Endothelial cell of umbilical vein (primary cell): ENCODE measurements at regions not wholly inside any gene's neighbourhood (a gene's known extent, or its start where the extent isn't known, plus 50 kb on each side); places are given as distances from the start of the nearest gene placed in this dataset.

ENCODE experiments used
- BruUV-seq: library from RNA; stranded (reverse); fragments of 400-500 nt; replicated peaks from 2 replicates; lab custom pipeline; 2021; lab: Mats Ljungman, UMichigan
- CTCF ChIA-PET: fragments of 300-600, 350-600 bp; sonication (Branson Sonifier 250); formaldehyde crosslinking; loops from one replicate; lab custom pipeline; 2021; ENCODE audit warnings: antibody characterized with exemption, inconsistent platforms; lab: Charles Lee
- POLR2A ChIA-PET: fragments of 300-600, 350-600 bp; sonication (Branson Sonifier 250); formaldehyde crosslinking; loops from one replicate; lab custom pipeline; 2021; ENCODE audit warnings: antibody characterized with exemption, inconsistent platforms; lab: Charles Lee
- DNase-seq: peaks from one replicate; pipeline ENCODE4 v3.0.0-alpha.2; 2011; ENCODE audit warnings: low read depth, low spot score
- FAIRE-seq: peaks from 2 replicates; lab custom pipeline; 2011; peaks lifted over from hg19 to GRCh38; lab: Jason Lieb, UNC
- H2AFZ ChIP-seq: 2 replicates; pipeline ENCODE4 v1.6.0; 2012; ENCODE audit warnings: low read depth, low read length, control low read depth, inconsistent platforms
- H3K27ac ChIP-seq: 2 replicates; pipeline ENCODE4 v1.5.1; 2011; ENCODE audit warnings: low read depth, mild to moderate bottlenecking, control low read depth, low read length, moderate library complexity; ENCODE audit not compliant: insufficient read depth
- H3K27me3 ChIP-seq, 2 experiments: 2 replicates each; pipeline versions ENCODE4 v1.6.0 to v1.6.1; 2011; ENCODE audit warnings: low read length in 2 of 2, mixed read lengths in 1 of 2; ENCODE audit not compliant: control insufficient read depth in 2 of 2, insufficient read depth in 2 of 2
- H3K36me3 ChIP-seq, 2 experiments: 2 replicates in 1 of 2; 3 replicates in 1 of 2; pipeline ENCODE4 v1.5.1; 2011; ENCODE audit warnings: low read length in 2 of 2, mild to moderate bottlenecking in 1 of 2, moderate library complexity in 1 of 2; ENCODE audit not compliant: control insufficient read depth in 2 of 2, insufficient read depth in 2 of 2; ENCODE audit errors: extremely low read depth in 1 of 2
- H3K4me1 ChIP-seq: 3 replicates; pipeline ENCODE4 v1.5.1; 2011; ENCODE audit warnings: mild to moderate bottlenecking, low read length; ENCODE audit not compliant: control insufficient read depth, insufficient read depth; ENCODE audit errors: extremely low read depth
- H3K4me2 ChIP-seq: 2 replicates; pipeline ENCODE4 v1.6.1; 2011; ENCODE audit warnings: low read length, control low read depth, mixed read lengths; ENCODE audit not compliant: insufficient read depth
- H3K4me3 ChIP-seq, 3 experiments: fragments of 200-600 bp in 1 of 3; sonication (generic), shearing (Covaris generic) in 1 of 3; replicated peaks in 1 of 3; 2 replicates each; pipeline ENCODE4 v1.5.1; 2011 to 2016; ENCODE audit warnings: control low read depth in 3 of 3, low read length in 3 of 3, mild to moderate bottlenecking in 2 of 3, inconsistent platforms in 1 of 3, low read depth in 1 of 3, moderate library complexity in 1 of 3; ENCODE audit not compliant: insufficient read depth in 1 of 3
- H3K79me2 ChIP-seq: 2 replicates; pipeline ENCODE4 v1.6.0; 2012; ENCODE audit warnings: low read length, inconsistent platforms; ENCODE audit not compliant: control insufficient read depth, insufficient read depth
- H3K9ac ChIP-seq: replicated peaks from 2 replicates; pipeline ENCODE3; 2011; ENCODE audit warnings: low read length, control low read depth; ENCODE audit not compliant: insufficient read depth; ENCODE audit errors: extremely low read depth
- H3K9me1 ChIP-seq: replicated peaks from 3 replicates; pipeline ENCODE4 v1.6.0; 2011; ENCODE audit warnings: mild to moderate bottlenecking, low read length; ENCODE audit not compliant: control insufficient read depth, insufficient read depth; ENCODE audit errors: extremely low read depth
- H3K9me3 ChIP-seq: replicated peaks from 2 replicates; pipeline ENCODE4 v1.5.1; 2012; ENCODE audit warnings: low read length, inconsistent platforms; ENCODE audit not compliant: control insufficient read depth, insufficient read depth
- H4K20me1 ChIP-seq: replicated peaks from 2 replicates; pipeline ENCODE3; 2011; ENCODE audit warnings: mild to moderate bottlenecking, low read length; ENCODE audit not compliant: control insufficient read depth, insufficient read depth; ENCODE audit errors: extremely low read depth
- CTCF ChIP-seq, 2 donors: IDR thresholded peaks; 1 replicate in 1 of 2; 2 replicates in 1 of 2; pipeline ENCODE4 v1.5.1; 2011; ENCODE audit warnings: low read length in 2 of 2, mild to moderate bottlenecking in 2 of 2, moderate library complexity in 2 of 2, control low read depth in 1 of 2, inconsistent platforms in 1 of 2, low read depth in 1 of 2; ENCODE audit not compliant: insufficient read depth in 1 of 2; ENCODE audit errors: extremely low read depth in 1 of 2
- EZH2 ChIP-seq: IDR thresholded peaks from 2 replicates; pipeline ENCODE4 v1.6.1; 2012; ENCODE audit warnings: borderline replicate concordance, low read depth, mild to moderate bottlenecking, moderate library complexity, low read length, inconsistent platforms; ENCODE audit not compliant: severe bottlenecking
- FOS ChIP-seq: IDR thresholded peaks from 2 replicates; pipeline ENCODE4 v1.6.1; 2011; ENCODE audit warnings: mild to moderate bottlenecking, low read length, moderate library complexity, borderline replicate concordance; ENCODE audit not compliant: insufficient read depth
- GATA2 ChIP-seq: IDR thresholded peaks from 2 replicates; pipeline ENCODE4 v1.7.0; 2011; ENCODE audit warnings: low read depth, mild to moderate bottlenecking, moderate library complexity, mixed read lengths, low read length; ENCODE audit not compliant: insufficient read length, insufficient read depth
- JUN ChIP-seq: IDR thresholded peaks from 2 replicates; pipeline ENCODE4 v1.6.1; 2011; ENCODE audit warnings: borderline replicate concordance, low read depth; ENCODE audit not compliant: insufficient read length, insufficient read depth
- MAX ChIP-seq: IDR thresholded peaks from 2 replicates; pipeline ENCODE4 v1.6.1; 2011; ENCODE audit not compliant: insufficient read depth, insufficient read length
- MYC ChIP-seq: IDR thresholded peaks from one replicate; pipeline ENCODE4 v1.6.1; 2011; ENCODE audit warnings: mild to moderate bottlenecking, low read depth, low read length
- POLR2A ChIP-seq: IDR thresholded peaks from 2 replicates; pipeline ENCODE4 v1.6.1; 2012; ENCODE audit warnings: low read depth, mild to moderate bottlenecking, control low read depth, low read length
- POLR2AphosphoS5 ChIP-seq: IDR thresholded peaks from 2 replicates; pipeline ENCODE4 v1.6.1; 2012; ENCODE audit warnings: low read depth, mild to moderate bottlenecking, control low read depth, low read length, moderate library complexity; ENCODE audit not compliant: insufficient read depth
- dilution Hi-C: fragments of 300-500 bp; cut with MboI; formaldehyde crosslinking; loops from one replicate; pipeline ENCODE4 v1.15.0; 2019; ENCODE audit warnings: low sequenced_read_pairs; ENCODE audit not compliant: extremely low pct_ligation_motif_present
- intact Hi-C: fragments of 100-400 bp; cut with micrococcal nuclease; formaldehyde crosslinking; loops from one replicate; pipeline ENCODE4 v1.10.0; 2022

GRCh38 chr13:59038824-59039223 is 1124.9 kb downstream of the DIAPH3 start:
- H3K4me2 ChIP-seq = no peak overlapping the region
- H3K9ac ChIP-seq = no peak overlapping the region
- dilution Hi-C loops = no loop called here
- DNase-seq (no peak), FAIRE-seq (no peak)
- ChIA-PET POLR2A (no interaction called here), CTCF (interaction anchor here (1.8 kb wide), 1 partner anchor 8 kb away, joined by 4 read pairs; no protein-coding TSS in a partner anchor)
- no peak overlapping the region for H3K4me3 ChIP-seq
- H4K20me1 ChIP-seq = no peaks in the 10 kb centered on the region
- no peaks in the 10 kb centered on the region for H3K9me1 ChIP-seq
- no peaks in the 10 kb centered on the region for H3K27me3 ChIP-seq
- BruUV-seq = no TSS peak
- no peaks in the 10 kb centered on the region for H3K79me2 ChIP-seq
- no peaks in the 10 kb centered on the region for H3K36me3 ChIP-seq
- H2AFZ ChIP-seq = no peak overlapping the region
- H3K9me3 ChIP-seq = no peaks in the 10 kb centered on the region
- no peak for TF ChIP-seq CTCF (IDR thresholded peaks at IDR 0.05; ENCODE audit: extremely low read depth in 1 of 2, insufficient read depth in 1 of 2, low read depth in 1 of 2, low read length in 2 of 2)
- intact Hi-C loops = no loop called here
- no peak overlapping the region for H3K27ac ChIP-seq
- no peaks in the 10 kb centered on the region for H3K4me1 ChIP-seq

GRCh38 chr13:59043016-59043415 is 1120.7 kb downstream of the DIAPH3 start:
- H3K27me3 ChIP-seq = no peaks in the 10 kb centered on the region
- no peak overlapping the region for H3K4me3 ChIP-seq
- intact Hi-C loops = no loop called here
- H3K4me2 ChIP-seq = no peak overlapping the region
- H3K36me3 ChIP-seq = no peaks in the 10 kb centered on the region
- FAIRE-seq (no peak), DNase-seq (no peak)
- BruUV-seq = no TSS peak
- H3K79me2 ChIP-seq = no peaks in the 10 kb centered on the region
- POLR2A ChIA-PET = interaction anchor here (0.5 kb wide), 1 partner anchor 10 kb away, joined by 3 read pairs; no protein-coding TSS in a partner anchor
- dilution Hi-C loops = no loop called here
- no peaks in the 10 kb centered on the region for H3K9me1 ChIP-seq
- no peak overlapping the region for H3K9ac ChIP-seq
- H3K9me3 ChIP-seq = no peaks in the 10 kb centered on the region
- H4K20me1 ChIP-seq = no peaks in the 10 kb centered on the region
- H3K27ac ChIP-seq = no peak overlapping the region
- CTCF ChIA-PET = no interaction called here
- TF ChIP-seq JUN = no peak
- TF ChIP-seq FOS = no peak
- no peak for TF ChIP-seq CTCF (IDR thresholded peaks at IDR 0.05; ENCODE audit: extremely low read depth in 1 of 2, insufficient read depth in 1 of 2, low read depth in 1 of 2, low read length in 2 of 2)
- no peak for TF ChIP-seq POLR2AphosphoS5
- no peak for TF ChIP-seq GATA2
- TF ChIP-seq POLR2A = no peak
- no peak for TF ChIP-seq EZH2
- TF ChIP-seq MAX = no peak
- TF ChIP-seq MYC = no peak
- no peaks in the 10 kb centered on the region for H3K4me1 ChIP-seq
- no peak overlapping the region for H2AFZ ChIP-seq
